ENCODE measurements at regions not wholly inside any gene's neighbourhood (a gene's known extent, or its start where the extent isn't known, plus 50 kb on each side); places are given as distances from the start of the nearest gene placed in this dataset.
"Not testable (repeated sequence)": the region's sequence is repeated elsewhere in the genome, so short reads cannot be mapped to it uniquely, and the experiment has no call there.

DNA sequence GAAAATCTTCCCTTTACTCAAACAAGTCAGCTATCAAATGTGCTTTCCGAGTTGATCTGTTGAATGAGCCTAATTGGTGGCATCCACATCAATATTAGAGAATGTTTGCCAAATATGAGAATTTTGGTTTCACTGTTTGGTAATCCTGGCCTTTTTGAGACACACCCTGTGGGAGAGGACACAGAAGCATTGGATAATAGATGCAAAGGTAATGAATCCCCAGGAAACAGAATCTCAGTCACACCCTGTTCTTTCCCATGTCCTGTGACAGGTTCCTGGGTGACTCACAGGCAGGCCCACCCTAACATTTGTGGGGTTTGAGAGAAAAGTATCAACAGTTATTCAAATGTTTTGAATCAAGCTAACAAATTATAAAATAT is 99.8 kb upstream of the PELI1 start:
- no peaks in the 10 kb centered on the region for H3K27me3 ChIP-seq (ENCODE audit: control insufficient read depth, insufficient read depth, low read length)
- no peaks in the 10 kb centered on the region for H3K4me1 ChIP-seq (ENCODE audit: control insufficient read depth, insufficient read depth, low read length)
- no peaks in the 10 kb centered on the region for H3K36me3 ChIP-seq (ENCODE audit: control insufficient read depth, insufficient read depth, low read length)
- H3K27ac ChIP-seq (ENCODE audit: low read depth, low read length): no peak overlapping the region
- no peak overlapping the region for H3K4me3 ChIP-seq (ENCODE audit: low read length)
- no peak overlapping the region for H3K9ac ChIP-seq (ENCODE audit: low read length)

DNA sequence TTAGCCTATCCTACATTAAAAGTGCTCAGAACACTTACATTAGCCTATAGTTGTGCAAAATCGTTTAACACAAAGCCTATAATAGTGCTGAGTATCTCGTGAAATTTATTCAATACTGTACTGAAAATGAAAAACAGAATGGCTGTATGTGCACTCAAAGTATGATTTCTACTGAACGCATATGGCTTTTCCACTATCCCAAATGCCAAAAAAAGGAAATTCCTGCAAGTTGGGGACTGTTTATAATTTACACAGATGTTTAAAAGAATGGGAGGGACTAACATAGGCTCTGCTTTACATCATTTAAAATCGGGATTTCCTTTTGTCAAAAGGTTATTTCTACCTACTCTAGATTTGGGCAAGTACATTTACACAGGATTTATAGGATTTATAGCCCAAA is 101.4 kb upstream of the PELI1 start:
- no peak overlapping the region for H3K27ac ChIP-seq (ENCODE audit: low read depth, low read length)
- H3K9ac ChIP-seq (ENCODE audit: low read length): no peak overlapping the region
- H3K36me3 ChIP-seq (ENCODE audit: control insufficient read depth, insufficient read depth, low read length): no peaks in the 10 kb centered on the region

DNA sequence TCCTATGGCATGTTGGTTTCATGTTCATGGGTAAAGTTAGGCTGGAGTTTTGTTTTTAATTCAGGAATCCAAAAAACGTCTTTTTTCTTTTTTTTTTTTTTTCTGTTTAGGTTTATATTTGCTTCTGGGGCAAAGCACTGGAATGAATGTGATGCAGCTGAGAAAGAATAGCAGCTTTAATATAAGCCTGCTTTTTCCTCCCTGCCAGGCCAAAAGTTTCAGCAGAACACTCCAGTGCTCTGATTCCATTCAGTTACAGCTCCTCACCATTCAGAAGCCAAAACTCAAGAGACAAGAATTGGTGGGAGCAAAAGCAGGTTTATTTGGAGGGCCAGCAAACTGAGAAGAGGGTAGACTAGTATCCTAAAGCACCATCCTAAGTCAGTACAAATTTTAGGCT is 102.7 kb upstream of the PELI1 start:
- no peaks in the 10 kb centered on the region for H3K4me1 ChIP-seq (ENCODE audit: control insufficient read depth, insufficient read depth, low read length)
- H3K27ac ChIP-seq (ENCODE audit: low read depth, low read length): no peak overlapping the region
- H3K27me3 ChIP-seq (ENCODE audit: control insufficient read depth, insufficient read depth, low read length): no peaks in the 10 kb centered on the region
- no peaks in the 10 kb centered on the region for H3K36me3 ChIP-seq (ENCODE audit: control insufficient read depth, insufficient read depth, low read length)
- no peak overlapping the region for H3K4me3 ChIP-seq (ENCODE audit: low read length)
- no peak overlapping the region for H3K9ac ChIP-seq (ENCODE audit: low read length)

More for the DNA sequence above, 101.4 kb upstream of the PELI1 start:
- H3K4me3 ChIP-seq (ENCODE audit: low read length): no peak overlapping the region
- H3K4me1 ChIP-seq (ENCODE audit: control insufficient read depth, insufficient read depth, low read length): no peaks in the 10 kb centered on the region
- H3K27me3 ChIP-seq (ENCODE audit: control insufficient read depth, insufficient read depth, low read length): no peaks in the 10 kb centered on the region

DNA sequence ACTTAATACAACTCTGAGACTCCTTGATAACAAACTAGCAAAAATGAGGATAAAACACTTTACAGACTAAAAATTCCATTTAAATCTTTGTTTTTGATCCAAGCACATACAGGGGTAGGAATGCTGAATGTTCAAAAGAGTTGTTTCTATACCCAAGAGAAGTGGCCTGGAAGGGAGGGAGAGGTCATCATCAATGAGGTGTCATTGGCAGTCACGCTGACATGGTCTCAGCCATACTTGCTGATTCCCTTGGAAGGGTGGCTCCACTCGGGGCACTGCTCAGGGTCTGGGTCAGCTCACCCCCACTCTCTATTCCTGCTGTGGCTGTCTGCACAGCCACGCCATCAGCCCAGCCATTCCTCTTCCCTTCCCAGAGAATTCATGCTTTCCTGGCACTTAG is 105.2 kb upstream of the PELI1 start:
- Histone ChIP-seq H3K36me3 (ENCODE audit: control insufficient read depth, insufficient read depth, low read length) (no peaks in the 10 kb centered on the region), H3K4me1 (ENCODE audit: control insufficient read depth, insufficient read depth, low read length) (no peaks in the 10 kb centered on the region), H3K27ac (ENCODE audit: low read depth, low read length) (no peak overlapping the region), H3K9ac (ENCODE audit: low read length) (no peak overlapping the region), H3K27me3 (ENCODE audit: control insufficient read depth, insufficient read depth, low read length) (no peaks in the 10 kb centered on the region), H3K4me3 (ENCODE audit: low read length) (no peak overlapping the region)

DNA sequence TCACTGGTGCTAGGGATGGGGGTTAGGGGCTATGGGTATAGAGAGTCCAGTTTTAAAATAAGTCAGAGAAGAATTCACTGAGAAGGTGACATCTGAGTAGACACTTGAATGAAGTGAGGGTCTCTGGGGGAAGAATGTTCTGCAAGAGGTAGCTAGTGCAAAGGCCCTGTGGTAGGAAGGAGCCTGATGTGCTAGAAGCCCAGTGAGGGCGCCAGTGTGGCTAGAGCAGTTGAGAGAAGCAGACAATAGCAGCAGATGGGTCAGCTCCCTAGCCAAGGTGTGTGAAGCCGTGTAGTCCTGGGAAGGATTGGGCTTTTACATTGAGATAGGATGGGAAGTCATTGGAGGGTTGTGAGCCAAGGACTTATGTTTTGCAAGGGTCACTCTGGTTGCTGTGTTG is 105.8 kb upstream of the PELI1 start:
- no peak overlapping the region for H3K27ac ChIP-seq (ENCODE audit: low read depth, low read length)
- no peak overlapping the region for H3K9ac ChIP-seq (ENCODE audit: low read length)
- H3K27me3 ChIP-seq (ENCODE audit: control insufficient read depth, insufficient read depth, low read length): no peaks in the 10 kb centered on the region
- no peaks in the 10 kb centered on the region for H3K36me3 ChIP-seq (ENCODE audit: control insufficient read depth, insufficient read depth, low read length)
- H3K4me3 ChIP-seq (ENCODE audit: low read length): no peak overlapping the region
- no peaks in the 10 kb centered on the region for H3K4me1 ChIP-seq (ENCODE audit: control insufficient read depth, insufficient read depth, low read length)

DNA sequence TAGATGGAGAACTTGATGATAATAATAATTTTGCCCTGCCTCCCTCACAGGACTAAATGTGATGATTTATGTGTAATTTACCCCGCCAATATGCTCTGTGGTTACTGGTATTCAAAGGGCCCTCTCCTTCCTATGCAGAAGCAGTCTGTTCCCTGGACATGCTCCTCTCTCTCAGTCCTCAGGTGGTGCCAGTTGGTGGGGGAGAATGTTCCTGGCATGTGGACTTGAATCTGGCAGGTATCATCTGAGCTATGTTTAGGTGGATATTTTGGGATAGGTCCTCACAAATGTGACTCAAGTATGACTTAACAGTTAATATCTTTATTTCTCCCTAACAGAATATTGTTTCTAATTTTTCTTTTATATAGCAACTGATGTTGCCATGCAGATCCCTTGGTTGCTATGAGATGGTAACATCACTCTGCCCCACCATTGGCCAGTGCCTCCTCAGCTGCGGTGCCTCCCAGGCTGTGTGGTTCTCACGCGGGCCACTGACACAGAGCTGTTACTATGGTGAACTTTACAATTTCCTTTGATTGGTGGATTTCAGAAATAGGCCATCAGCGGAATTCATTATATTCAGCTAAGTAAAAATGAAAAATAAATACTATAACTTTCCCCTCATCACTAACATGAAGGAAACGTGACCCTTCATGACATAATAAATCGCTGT is 106.7 kb upstream of the PELI1 start:
- Histone ChIP-seq H3K9ac (ENCODE audit: low read length) (no peak overlapping the region), H3K27ac (ENCODE audit: low read depth, low read length) (no peak overlapping the region), H3K4me3 (ENCODE audit: low read length) (no peak overlapping the region), H3K4me1 (ENCODE audit: control insufficient read depth, insufficient read depth, low read length) (no peaks in the 10 kb centered on the region), H3K36me3 (ENCODE audit: control insufficient read depth, insufficient read depth, low read length) (no peaks in the 10 kb centered on the region), H3K27me3 (ENCODE audit: control insufficient read depth, insufficient read depth, low read length) (no peaks in the 10 kb centered on the region)

DNA sequence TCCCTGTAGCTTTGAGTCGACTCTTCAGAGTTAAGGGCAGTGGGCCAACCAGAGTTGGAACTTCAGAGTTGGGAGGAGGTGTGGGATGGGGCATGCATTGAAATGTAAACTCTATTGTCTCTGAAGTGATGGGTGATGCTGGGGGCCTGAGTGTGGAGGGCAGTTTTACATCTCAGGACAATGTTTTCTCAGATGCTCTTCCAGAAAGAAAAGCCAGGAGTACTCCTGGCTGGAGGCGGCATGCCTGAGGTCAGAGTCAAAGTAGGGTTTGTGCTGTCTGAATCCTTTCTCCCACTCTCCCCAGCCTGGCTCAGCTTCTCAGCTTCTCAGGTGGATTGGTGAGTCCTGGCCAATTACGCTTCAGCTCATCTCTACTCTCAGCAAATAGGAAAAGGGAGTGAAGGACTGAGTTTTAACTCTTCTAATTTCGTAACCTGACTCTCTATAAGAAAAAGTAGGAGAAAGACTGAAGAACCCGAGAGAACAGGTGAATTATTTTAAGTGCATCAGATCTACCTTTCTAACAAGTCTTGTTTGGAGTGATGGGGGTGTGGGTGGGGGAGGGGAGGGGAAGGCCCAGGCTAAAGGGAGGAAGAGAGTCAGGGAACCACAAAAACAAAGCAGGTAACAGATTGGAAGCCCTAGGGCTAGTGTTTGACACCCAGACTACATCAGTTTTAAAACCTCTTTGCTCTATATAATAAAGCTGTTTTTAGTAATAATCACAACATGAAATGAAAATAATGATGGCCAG is 107.5 kb upstream of the PELI1 start:
- no peaks in the 10 kb centered on the region for H3K4me1 ChIP-seq (ENCODE audit: control insufficient read depth, insufficient read depth, low read length)
- H3K36me3 ChIP-seq (ENCODE audit: control insufficient read depth, insufficient read depth, low read length): no peaks in the 10 kb centered on the region
- H3K27ac ChIP-seq (ENCODE audit: low read depth, low read length): no peak overlapping the region

DNA sequence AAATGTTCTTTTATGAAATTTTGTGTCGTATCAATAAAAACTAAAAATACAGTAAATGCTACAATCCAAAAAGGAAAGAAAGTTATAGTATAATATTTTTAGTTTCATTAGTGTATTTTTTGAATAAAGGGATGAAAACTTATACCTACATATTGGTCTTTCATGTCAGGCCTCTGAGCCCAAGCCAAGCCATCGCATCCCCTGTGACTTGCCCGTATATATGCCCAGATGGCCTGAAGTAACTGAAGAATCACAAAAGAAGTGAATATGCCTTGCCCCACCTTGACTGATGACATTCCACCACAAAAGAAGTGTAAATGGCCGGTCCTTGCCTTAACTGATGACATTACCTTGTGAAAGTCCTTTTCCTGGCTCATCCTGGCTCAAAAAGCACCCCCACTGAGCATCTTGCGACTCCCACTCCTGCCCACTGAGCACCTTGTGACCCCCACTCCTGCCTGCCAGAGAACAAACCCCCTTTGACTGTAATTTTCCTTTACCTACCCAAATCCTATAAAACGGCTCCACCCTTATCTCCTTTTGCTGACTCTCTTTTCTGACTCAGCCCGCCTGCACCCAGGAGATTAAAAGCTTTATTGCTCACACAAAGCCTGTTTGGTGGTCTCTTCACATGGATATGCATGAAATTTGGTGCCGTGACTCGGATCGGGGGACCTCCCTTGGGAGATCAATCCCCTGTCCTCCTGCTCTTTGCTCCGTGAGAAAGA is 108.2 kb upstream of the PELI1 start:
- not testable (repeated sequence) for H3K36me3 ChIP-seq (ENCODE audit: control insufficient read depth, insufficient read depth, low read length); H3K27ac ChIP-seq (ENCODE audit: low read depth, low read length); H3K4me1 ChIP-seq (ENCODE audit: control insufficient read depth, insufficient read depth, low read length)

More for the DNA sequence above, 107.5 kb upstream of the PELI1 start:
- no peaks in the 10 kb centered on the region for H3K27me3 ChIP-seq (ENCODE audit: control insufficient read depth, insufficient read depth, low read length)
- no peak overlapping the region for H3K9ac ChIP-seq (ENCODE audit: low read length)
- H3K4me3 ChIP-seq (ENCODE audit: low read length): no peak overlapping the region

DNA sequence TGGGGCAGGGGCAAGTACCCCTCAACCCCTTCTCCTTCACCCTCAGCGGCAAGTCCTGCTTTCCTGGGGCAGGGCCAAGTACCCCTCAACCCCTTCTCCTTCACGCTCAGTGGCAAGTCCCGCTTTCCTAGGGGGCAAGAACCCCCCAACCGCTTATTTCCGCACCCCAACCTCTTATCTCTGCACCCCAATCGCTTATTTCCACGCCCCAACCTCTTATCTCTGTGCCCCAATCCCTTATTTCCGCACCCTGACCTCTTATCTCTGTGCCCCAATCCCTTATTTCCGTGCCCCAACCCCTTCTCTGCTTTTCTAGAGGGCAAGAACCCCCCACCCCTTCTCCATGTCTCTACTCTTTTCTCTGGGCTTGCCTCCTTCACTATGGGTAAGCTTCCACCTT is 109.2 kb upstream of the PELI1 start:
- H3K4me1 ChIP-seq (ENCODE audit: control insufficient read depth, insufficient read depth, low read length); H3K27me3 ChIP-seq (ENCODE audit: control insufficient read depth, insufficient read depth, low read length); H3K36me3 ChIP-seq (ENCODE audit: control insufficient read depth, insufficient read depth, low read length); H3K27ac ChIP-seq (ENCODE audit: low read depth, low read length); H3K4me3 ChIP-seq (ENCODE audit: low read length); H3K9ac ChIP-seq (ENCODE audit: low read length): not testable (repeated sequence)

More for the DNA sequence above, 108.2 kb upstream of the PELI1 start:
- H3K4me3 ChIP-seq (ENCODE audit: low read length); H3K27me3 ChIP-seq (ENCODE audit: control insufficient read depth, insufficient read depth, low read length); H3K9ac ChIP-seq (ENCODE audit: low read length): not testable (repeated sequence)

DNA sequence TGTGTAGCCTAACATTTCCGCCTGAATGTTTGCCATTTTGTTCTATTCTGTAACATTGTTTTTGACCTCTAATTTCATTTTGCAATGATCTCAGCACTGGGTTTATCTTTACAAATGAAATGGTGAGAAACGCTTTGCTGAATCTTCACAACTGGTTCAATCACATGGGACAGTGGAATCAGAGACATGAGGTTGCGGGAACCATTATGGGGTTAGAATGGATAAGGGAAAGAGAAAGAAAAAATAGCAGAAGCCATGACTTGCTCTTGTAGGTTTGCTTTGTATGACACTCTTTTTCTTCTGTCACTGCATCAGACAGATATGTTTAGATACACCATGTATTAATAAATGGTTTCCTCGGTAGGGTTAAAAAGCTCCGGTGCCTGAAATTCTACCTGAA is 114.3 kb upstream of the PELI1 start:
- Histone ChIP-seq H3K4me1 (ENCODE audit: control insufficient read depth, insufficient read depth, low read length) (no peaks in the 10 kb centered on the region), H3K27ac (ENCODE audit: low read depth, low read length) (no peak overlapping the region), H3K4me3 (ENCODE audit: low read length) (no peak overlapping the region), H3K9ac (ENCODE audit: low read length) (no peak overlapping the region), H3K36me3 (ENCODE audit: control insufficient read depth, insufficient read depth, low read length) (no peaks in the 10 kb centered on the region), H3K27me3 (ENCODE audit: control insufficient read depth, insufficient read depth, low read length) (no peaks in the 10 kb centered on the region)

DNA sequence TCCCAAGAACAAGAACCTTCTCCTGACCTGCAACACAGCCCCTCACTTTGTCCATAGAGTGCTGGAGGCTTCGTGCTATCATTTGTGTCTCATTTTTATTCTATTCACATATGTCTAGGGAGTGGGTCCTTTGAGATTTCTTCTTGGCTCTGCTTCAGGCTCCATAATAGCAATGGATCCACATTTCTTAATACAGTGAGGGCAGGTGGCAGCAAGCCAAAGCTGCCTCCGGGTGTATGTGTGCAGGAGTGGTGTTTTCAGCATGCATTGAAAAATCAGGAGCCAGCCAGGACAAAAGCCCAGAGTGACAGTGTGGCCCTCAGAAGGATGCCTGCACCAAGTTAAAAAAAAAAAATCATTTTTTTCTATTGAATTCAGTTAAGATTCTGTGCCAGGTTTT is 115.1 kb upstream of the PELI1 start:
- no peaks in the 10 kb centered on the region for H3K27me3 ChIP-seq (ENCODE audit: control insufficient read depth, insufficient read depth, low read length)
- H3K27ac ChIP-seq (ENCODE audit: low read depth, low read length): no peak overlapping the region
- H3K9ac ChIP-seq (ENCODE audit: low read length): no peak overlapping the region
- H3K4me3 ChIP-seq (ENCODE audit: low read length): no peak overlapping the region
- no peaks in the 10 kb centered on the region for H3K4me1 ChIP-seq (ENCODE audit: control insufficient read depth, insufficient read depth, low read length)
- H3K36me3 ChIP-seq (ENCODE audit: control insufficient read depth, insufficient read depth, low read length): no peaks in the 10 kb centered on the region

DNA sequence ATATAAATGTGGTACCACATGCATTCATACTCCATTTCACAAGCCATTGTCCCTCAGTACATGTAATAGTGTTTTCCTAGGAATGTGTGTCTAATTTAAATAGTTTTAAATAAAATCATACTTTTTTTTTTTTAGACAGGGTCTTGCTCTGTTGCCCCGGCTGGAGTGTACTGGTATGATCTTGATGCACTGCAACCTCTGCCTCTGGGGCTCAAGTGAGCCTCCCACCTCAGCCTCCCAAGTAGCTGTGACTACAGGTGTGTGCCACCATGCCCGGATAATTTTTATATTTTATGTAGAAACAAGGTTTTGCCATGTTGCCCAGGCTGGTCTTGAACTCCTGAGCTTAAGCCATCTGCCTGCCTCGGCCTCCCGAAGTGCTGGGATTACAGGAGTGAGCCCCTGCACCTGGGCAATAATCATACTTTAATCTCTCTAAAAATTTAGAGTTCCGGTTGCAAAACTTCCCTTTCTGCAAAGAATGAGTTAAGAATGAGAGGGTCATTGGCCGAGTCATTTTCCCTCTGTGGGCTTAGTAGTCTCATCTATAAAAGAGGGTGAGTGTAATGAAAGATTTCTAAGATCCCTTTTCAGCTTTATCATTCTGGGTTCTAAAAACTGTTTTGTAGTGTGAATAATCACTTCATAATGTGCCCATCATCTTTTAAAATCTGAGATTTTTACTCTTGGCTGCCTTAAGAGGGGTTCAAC is 116.0 kb upstream of the PELI1 start:
- Histone ChIP-seq H3K27ac (ENCODE audit: low read depth, low read length) (no peak overlapping the region), H3K4me1 (ENCODE audit: control insufficient read depth, insufficient read depth, low read length) (no peaks in the 10 kb centered on the region)

More for the DNA sequence above, 116.0 kb upstream of the PELI1 start:
- Histone ChIP-seq H3K36me3 (ENCODE audit: control insufficient read depth, insufficient read depth, low read length) (no peaks in the 10 kb centered on the region), H3K9ac (ENCODE audit: low read length) (no peak overlapping the region), H3K27me3 (ENCODE audit: control insufficient read depth, insufficient read depth, low read length) (no peaks in the 10 kb centered on the region), H3K4me3 (ENCODE audit: low read length) (no peak overlapping the region)
